Sigmoid colon (tissue), 6 donors: ENCODE measurements at regions not wholly inside any gene's neighbourhood (a gene's known extent, or its start where the extent isn't known, plus 50 kb on each side); places are given as distances from the start of the nearest gene placed in this dataset.

ENCODE experiments used
- DNase-seq: peaks from one replicate; pipeline ENCODE4 v3.0.0-alpha.2; 2019
- H3K27ac ChIP-seq, 4 donors: fragments of 200-600 bp; sonication (generic); one replicate each; pipeline ENCODE4 v1.5.1; 2016 to 2019; ENCODE audit warnings: mild to moderate bottlenecking in 1 of 4
- H3K27me3 ChIP-seq, 3 donors: fragments of 200-600 bp; sonication (generic); one replicate each; pipeline ENCODE4 v1.5.1; 2019; ENCODE audit warnings: mild to moderate bottlenecking in 1 of 3
- H3K36me3 ChIP-seq, 4 donors: fragments of 200-600 bp; sonication (generic); one replicate each; pipeline ENCODE4 v1.5.1; 2016 to 2019
- H3K4me1 ChIP-seq, 4 donors: fragments of 200-600 bp; sonication (generic); one replicate each; pipeline ENCODE4 v1.5.1; 2017 to 2019
- H3K4me3 ChIP-seq, 4 donors: fragments of 200-600 bp; sonication (generic); one replicate each; pipeline ENCODE4 v1.5.1; 2017 to 2019; ENCODE audit warnings: mild to moderate bottlenecking in 2 of 4, moderate library complexity in 1 of 4
- H3K9me3 ChIP-seq, 4 donors: fragments of 200-600 bp in 3 of 4; sonication (generic) in 3 of 4; one replicate each; pipeline versions ENCODE4 v1.5.1 to v1.6.1; 2013 to 2019
- EP300 ChIP-seq, 4 donors: sonication (generic); formaldehyde crosslinking; IDR thresholded peaks; one replicate each; pipeline ENCODE4 v1.6.1; 2017; ENCODE audit warnings: antibody characterized with exemption in 4 of 4
- POLR2A ChIP-seq, 2 donors: fragments of 450-650 bp; IDR thresholded peaks; one replicate each; pipeline ENCODE4 v1.6.1; 2016; ENCODE audit warnings: antibody characterized with exemption in 2 of 2, mild to moderate bottlenecking in 2 of 2, moderate library complexity in 2 of 2
- POLR2AphosphoS5 ChIP-seq, 4 donors: sonication (generic); formaldehyde crosslinking; IDR thresholded peaks; one replicate each; pipeline ENCODE4 v1.6.1; 2017; ENCODE audit warnings: antibody characterized with exemption in 4 of 4
- WGBS, 2 donors: extraction: QIAGEN DNeasy Blood & Tissue Kit; methylation state at CpG; one replicate each; pipeline ENCODE4 v1.1.7; 2013; 5-methylcytosine and 5-hydroxymethylcytosine counted together
- intact Hi-C: fragments of 100-400 bp; cut with DNase I; formaldehyde crosslinking; loops from one replicate; pipeline ENCODE4 v1.15.1; 2023
- TF ChIP-seq, protein P1 (sequence below), 4 experiments: fragments of 450-650 bp in 3 of 4; fragments of 200-600 bp in 1 of 4; IDR thresholded peaks; one replicate each; pipeline ENCODE4 v1.5.1; 2016 to 2019; ENCODE audit warnings: antibody characterized with exemption in 4 of 4, mild to moderate bottlenecking in 3 of 4, moderate library complexity in 2 of 4
- donor health status: healthy with polysubstance abuse.
- donor health status: healthy.

DNA sequence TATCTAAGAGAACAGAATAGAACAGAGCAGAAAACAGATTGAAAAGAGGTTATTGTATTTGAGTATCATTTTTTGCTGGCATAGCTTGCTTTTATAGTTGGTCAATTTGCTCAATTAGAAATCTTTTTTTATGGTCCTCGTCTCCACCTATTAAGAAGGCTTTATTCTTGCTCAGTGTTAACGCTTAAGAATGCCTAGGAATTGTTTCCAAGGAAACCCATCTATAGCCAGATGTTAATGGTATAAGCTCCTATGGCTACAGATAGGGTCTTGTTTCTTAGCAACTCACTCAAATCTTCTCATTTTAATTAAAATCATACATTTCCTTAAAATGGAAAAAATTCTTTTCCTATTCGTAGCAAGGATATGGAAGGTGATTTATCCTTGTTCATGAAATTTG lies 392.3 kb downstream of the TMEM135 start:
- WGBS, 2 donors = 78 to 82% methylated on average over 3 of the region's 3 CpGs

DNA sequence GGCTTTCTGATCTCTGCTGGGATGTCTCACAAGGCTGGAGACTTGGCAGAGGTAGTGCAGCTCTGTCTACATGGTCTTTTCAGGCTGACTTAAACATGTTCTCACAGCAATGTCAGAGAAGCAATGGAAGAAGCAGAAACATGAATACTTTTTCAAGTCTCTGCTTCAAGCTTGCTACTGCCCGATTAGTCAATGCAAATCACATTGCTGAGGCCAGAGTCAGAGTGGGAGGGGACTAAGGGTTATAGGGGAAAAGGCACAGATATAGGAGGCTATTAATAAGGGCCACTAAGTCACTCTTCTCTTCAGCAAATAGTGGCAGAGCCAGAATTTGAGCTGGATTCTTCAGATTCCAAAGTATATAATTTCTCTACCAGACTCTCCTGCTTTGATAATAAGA lies 390.5 kb downstream of the TMEM135 start:
- H3K4me3 ChIP-seq = no peak overlapping the region
- peaks cover 0 to 5% (median 0%) of the 10 kb centered on the region in 4 donors for H3K4me1 ChIP-seq
- no peak overlapping the region for H3K27ac ChIP-seq
- H3K9me3 ChIP-seq = no peaks in the 10 kb centered on the region
- no peaks in the 10 kb centered on the region for H3K27me3 ChIP-seq
- DNase-seq = no peak
- TF ChIP-seq, protein P1, sequence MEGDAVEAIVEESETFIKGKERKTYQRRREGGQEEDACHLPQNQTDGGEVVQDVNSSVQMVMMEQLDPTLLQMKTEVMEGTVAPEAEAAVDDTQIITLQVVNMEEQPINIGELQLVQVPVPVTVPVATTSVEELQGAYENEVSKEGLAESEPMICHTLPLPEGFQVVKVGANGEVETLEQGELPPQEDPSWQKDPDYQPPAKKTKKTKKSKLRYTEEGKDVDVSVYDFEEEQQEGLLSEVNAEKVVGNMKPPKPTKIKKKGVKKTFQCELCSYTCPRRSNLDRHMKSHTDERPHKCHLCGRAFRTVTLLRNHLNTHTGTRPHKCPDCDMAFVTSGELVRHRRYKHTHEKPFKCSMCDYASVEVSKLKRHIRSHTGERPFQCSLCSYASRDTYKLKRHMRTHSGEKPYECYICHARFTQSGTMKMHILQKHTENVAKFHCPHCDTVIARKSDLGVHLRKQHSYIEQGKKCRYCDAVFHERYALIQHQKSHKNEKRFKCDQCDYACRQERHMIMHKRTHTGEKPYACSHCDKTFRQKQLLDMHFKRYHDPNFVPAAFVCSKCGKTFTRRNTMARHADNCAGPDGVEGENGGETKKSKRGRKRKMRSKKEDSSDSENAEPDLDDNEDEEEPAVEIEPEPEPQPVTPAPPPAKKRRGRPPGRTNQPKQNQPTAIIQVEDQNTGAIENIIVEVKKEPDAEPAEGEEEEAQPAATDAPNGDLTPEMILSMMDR (IDR thresholded peaks at IDR 0.05) = no peak
- 76 to 79% methylated on average over 1 of the region's 1 CpG for WGBS, 2 donors
- no peaks in the 10 kb centered on the region for H3K36me3 ChIP-seq
- intact Hi-C loops = loop anchor here (10.0 kb wide), 1 partner anchor 493 kb away; no protein-coding TSS in a partner anchor

More for the DNA sequence above, 392.3 kb downstream of the TMEM135 start:
- Histone ChIP-seq H3K4me3 (no peak overlapping the region), H3K4me1 (peaks cover 0 to 5% (median 0%) of the 10 kb centered on the region in 4 donors), H3K27me3 (no peaks in the 10 kb centered on the region), H3K27ac (no peak overlapping the region), H3K36me3 (no peaks in the 10 kb centered on the region), H3K9me3 (no peaks in the 10 kb centered on the region)
- no peak for DNase-seq
- intact Hi-C loops = loop anchor here (10.0 kb wide), 1 partner anchor 495 kb away; no protein-coding TSS in a partner anchor
- TF ChIP-seq POLR2AphosphoS5 (IDR thresholded peaks at IDR 0.05) (no peak), EP300 (IDR thresholded peaks at IDR 0.05) (no peak), POLR2A (IDR thresholded peaks at IDR 0.05) (no peak)
- TF ChIP-seq, protein P1 (IDR thresholded peaks at IDR 0.05) = no peak

DNA sequence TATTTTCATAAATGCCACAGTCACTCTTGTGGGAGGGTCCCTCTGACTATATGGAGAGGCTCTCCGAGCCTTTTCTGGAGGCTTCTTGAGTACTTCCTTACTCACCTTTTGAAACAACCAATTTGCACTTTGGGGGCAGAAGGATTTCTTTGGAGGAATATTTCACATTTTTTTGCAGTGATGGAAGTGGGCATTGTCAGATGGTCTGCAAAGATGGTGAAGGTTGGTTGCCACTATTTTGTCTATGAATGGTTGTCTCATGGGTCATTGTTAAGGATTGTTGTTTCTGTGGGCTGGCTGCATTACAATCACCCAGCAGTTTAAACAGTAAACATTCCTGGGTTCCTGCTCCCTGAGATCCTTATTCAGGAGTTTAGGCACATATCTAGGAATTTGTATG lies 388.2 kb downstream of the TMEM135 start:
- Histone ChIP-seq H3K4me3 (no peak overlapping the region), H3K27ac (no peak overlapping the region), H3K9me3 (no peaks in the 10 kb centered on the region), H3K27me3 (no peaks in the 10 kb centered on the region), H3K4me1 (no peaks in the 10 kb centered on the region), H3K36me3 (no peaks in the 10 kb centered on the region)
- WGBS, 2 donors = 87 to 96% methylated on average over 1 of the region's 1 CpG
- no peak for DNase-seq
- TF ChIP-seq EP300 (IDR thresholded peaks at IDR 0.05) = no peak
- no peak for TF ChIP-seq POLR2AphosphoS5 (IDR thresholded peaks at IDR 0.05)
- TF ChIP-seq, protein P1 (IDR thresholded peaks at IDR 0.05) = no peak
- no peak for TF ChIP-seq POLR2A (IDR thresholded peaks at IDR 0.05)
- intact Hi-C loops = loop anchor here (10.0 kb wide), 1 partner anchor 491 kb away; no protein-coding TSS in a partner anchor

DNA sequence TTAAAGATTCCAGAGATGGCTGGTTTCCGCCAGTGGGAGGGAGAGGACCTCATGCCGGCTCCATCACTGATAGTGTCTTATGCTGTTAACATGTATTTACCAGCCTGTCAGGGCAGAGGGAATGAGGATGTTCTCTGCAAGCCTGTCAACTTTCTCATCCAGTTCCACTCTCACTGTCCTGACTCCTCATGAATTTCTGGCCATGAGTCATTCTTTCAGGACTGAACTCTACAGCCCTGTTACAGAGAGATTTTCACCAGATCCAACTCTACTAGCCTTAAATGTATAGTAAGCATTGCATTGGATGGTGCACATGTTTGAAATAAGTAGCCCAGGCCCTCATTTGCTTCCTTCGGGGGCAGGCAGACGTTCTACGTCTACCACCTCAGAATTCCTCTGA lies 387.7 kb downstream of the TMEM135 start:
- no peak for DNase-seq
- Histone ChIP-seq H3K36me3 (no peaks in the 10 kb centered on the region), H3K9me3 (no peaks in the 10 kb centered on the region), H3K4me1 (no peaks in the 10 kb centered on the region), H3K4me3 (no peak overlapping the region), H3K27ac (no peak overlapping the region), H3K27me3 (no peaks in the 10 kb centered on the region)
- 94 to 95% methylated on average over 5 of the region's 5 CpGs for WGBS, 2 donors
- intact Hi-C loops = loop anchor here (10.0 kb wide), 1 partner anchor 491 kb away; no protein-coding TSS in a partner anchor
- TF ChIP-seq EP300 (IDR thresholded peaks at IDR 0.05) (no peak), POLR2AphosphoS5 (IDR thresholded peaks at IDR 0.05) (no peak), POLR2A (IDR thresholded peaks at IDR 0.05) (no peak)
- TF ChIP-seq, protein P1 (IDR thresholded peaks at IDR 0.05) = no peak

DNA sequence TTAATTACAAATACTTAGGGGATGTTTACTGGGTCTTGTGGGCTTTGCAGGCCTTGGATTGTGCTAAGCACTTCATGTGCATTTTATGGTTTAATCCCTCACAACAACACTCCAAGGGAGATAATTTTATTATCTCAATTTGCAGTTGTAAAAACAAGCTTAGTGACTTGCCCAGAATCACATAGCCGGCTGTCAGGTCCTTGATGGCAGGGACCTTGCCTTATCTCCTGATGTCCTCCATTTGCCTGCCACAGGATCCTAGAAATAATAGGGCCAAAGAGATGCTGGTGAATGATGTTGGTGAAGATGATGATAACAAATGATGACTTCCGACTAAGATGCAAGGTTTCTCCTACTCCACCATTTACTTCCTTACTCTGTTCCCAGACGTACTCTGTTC lies 385.4 kb downstream of the TMEM135 start:
- no peak overlapping the region for H3K27ac ChIP-seq
- H3K27me3 ChIP-seq = no peaks in the 10 kb centered on the region
- WGBS, 2 donors = 56 to 83% methylated on average over 3 of the region's 3 CpGs
- intact Hi-C loops = loop anchor here (5.0 to 10.0 kb wide), 2 partner anchors 488 to 551 kb away; no protein-coding TSS in a partner anchor
- no peak for TF ChIP-seq POLR2AphosphoS5 (IDR thresholded peaks at IDR 0.05)
- TF ChIP-seq EP300 (IDR thresholded peaks at IDR 0.05) = no peak
- TF ChIP-seq, protein P1 (IDR thresholded peaks at IDR 0.05) = no peak
- no peak for TF ChIP-seq POLR2A (IDR thresholded peaks at IDR 0.05)
- no peaks in the 10 kb centered on the region for H3K36me3 ChIP-seq
- no peaks in the 10 kb centered on the region for H3K4me1 ChIP-seq
- H3K9me3 ChIP-seq = no peaks in the 10 kb centered on the region
- H3K4me3 ChIP-seq = no peak overlapping the region
- no peak for DNase-seq
